Activated CD4-positive, alpha-beta T cell treated with anti-CD3 and anti-CD28 coated beads for 48 hours (primary cell): ENCODE measurements at regions not wholly inside any gene's neighbourhood (a gene's known extent, or its start where the extent isn't known, plus 50 kb on each side); places are given as distances from the start of the nearest gene placed in this dataset.

ENCODE experiments used
- DNase-seq: peaks from one replicate; pipeline ENCODE4 v3.0.0-alpha.2; 2020

DNA sequence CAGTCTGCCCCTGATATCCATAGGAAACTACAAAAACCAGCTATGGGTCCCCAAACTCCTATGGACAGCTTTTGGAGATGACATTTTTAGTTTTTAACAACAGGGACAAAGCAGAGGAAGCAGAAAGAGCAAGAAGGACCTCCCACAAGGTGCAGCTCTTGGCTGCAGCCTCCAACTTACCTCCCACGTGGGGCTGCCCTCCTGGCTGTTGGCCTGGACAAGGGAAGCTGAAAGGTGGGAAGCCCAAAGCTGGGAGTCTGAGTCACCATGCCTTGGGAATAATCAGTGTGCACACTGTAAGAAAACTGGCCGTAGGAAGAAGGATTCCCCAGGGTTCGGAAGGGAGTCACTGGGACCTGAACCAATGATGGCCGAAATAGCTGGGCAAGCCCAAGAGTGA lies 51.8 kb upstream of the PAX1 start:
- DNase-seq = no peak

DNA sequence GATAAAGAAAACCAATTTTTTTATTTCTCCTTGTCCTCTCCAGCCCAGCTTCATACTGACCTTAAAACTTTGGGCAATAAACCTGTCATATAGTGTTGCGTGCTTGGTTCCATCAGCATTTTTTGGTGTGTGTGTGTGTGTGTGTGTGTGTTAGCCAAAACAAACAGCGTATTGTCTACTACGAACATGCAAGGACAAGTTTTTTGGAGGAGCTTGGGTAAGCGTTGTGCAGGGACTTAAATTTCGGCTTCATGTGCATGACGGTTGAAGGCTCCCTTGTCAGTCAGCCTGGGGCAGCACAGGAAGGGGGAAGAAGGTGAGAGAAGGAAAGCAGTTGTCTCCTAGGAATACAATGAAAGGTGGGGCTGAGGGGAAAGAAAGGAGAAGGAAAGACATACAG lies 62.0 kb upstream of the PAX1 start:
- no peak for DNase-seq

DNA sequence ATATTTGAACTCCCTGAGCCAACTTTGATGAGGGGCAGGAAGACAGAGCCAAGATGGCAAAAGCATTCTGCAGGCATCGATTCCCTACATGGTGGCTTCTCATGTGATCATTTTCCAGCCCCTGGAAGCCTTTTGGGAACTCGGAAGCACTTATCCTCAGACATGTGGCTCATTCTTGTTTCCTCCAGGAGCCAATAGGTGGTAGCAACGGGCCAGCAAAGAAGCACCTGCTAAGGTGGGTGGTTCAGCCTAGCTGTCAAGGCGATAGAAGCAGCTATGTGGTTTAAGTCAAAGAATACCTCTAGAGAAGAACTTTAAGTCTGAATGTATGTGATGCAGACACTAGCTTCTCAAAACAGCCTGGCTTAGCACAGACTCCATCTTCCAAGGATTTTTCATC lies 64.9 kb upstream of the PAX1 start:
- no peak for DNase-seq

DNA sequence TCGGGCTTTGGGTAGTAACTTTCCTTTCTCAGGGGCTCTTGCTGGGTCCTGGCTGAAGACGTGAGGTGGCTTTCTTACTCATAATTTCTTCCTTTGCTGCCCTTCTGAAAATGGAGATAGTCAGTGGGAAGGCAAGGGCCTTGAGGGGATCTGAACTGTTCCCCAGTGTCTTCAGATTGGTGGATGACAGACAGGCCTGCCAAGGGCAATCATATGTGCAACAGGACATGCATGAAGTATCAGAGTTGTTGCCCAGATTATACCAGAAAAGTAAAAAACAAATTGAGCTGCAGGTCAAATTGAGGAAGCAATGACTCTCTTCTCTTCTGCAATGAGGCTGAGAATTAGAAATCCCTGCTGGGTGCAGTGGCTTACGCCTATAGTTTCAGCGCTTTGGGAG lies 71.6 kb upstream of the PAX1 start:
- DNase-seq = no peak

DNA sequence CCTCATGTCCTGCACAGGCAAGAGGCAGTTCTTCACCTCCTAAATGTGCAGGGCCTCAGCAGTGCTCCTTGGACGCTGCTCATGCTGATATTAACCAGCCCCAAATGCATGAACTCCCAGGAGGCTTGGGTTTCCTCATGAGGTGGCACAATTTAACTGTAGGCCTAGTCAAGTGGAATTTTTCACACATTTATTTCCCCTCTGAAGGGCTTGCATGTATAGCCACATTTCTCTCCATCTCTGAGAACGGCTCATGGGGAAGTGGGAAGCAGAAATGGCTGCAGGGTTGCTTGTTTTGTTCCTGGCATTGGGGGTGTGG lies 72.8 kb upstream of the PAX1 start:
- DNase-seq = no peak

DNA sequence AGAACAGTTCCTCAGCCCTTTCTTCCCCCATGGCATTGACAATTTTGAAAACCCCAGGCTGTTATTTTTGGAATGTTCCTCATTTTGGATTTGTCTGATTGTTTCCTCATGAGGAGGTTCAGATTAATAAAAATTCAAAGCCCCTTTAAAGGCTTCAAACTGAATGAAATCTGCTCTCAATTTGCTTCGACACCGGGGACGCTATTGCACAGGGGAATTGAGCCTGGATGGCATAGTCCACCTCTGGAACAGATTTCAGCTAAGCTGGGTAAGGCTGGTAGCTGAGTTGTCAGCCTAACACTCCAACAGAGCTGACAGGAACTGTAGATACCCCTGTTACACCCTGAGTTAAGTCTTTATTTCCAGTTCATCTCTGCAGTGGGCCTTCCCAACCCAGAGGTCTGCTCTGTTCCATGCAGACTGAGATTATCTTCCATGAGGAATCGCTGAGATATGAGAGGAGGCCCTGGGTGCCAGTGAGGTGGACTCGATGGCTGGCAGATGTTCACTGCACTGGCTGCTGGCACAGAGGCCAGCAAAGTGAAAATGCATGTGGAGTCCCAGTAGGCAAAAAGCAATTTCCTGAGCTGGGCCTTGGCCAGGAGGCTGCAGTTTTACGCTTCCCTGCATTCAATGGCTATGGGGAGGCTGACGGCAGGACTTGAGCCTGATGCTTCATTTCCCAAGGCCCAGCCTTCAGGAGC lies 73.3 kb upstream of the PAX1 start:
- DNase-seq = no peak

DNA sequence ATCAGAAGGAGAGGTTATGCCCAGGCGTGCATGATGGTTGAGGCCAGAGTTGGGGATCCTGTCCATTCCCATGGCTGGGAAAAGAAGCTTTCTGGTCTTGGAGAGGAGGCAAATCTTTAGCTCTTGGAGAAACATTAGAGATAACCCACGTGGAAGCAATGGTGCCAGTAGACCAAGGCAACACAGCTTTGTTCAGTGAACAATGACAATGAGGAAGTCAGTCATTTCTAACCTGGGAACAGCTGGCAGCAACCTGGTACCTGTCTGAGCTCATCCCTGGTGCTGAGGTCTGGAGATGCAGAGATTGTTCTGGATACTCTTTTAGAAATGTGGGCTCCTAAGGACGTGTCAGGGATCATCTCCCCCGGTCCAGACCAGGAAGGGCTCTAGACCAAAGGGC lies 76.7 kb upstream of the PAX1 start:
- DNase-seq = no peak

DNA sequence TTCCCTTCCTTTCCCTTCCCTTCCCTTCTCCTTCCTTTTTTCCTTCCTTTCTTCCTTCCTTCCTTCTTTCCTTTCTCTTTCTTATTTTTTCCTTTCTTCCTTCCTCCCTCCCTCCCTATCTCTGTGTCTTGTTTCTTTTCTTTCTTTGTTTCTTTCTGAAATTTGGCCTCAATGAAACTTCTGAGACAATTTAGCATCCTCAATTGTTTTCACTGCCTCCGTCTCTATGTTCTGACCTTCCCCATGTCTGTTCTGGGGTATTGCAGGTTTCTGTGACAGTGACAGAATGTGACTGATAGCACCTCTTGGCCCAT lies 81.7 kb upstream of the PAX1 start:
- DNase-seq = no peak

DNA sequence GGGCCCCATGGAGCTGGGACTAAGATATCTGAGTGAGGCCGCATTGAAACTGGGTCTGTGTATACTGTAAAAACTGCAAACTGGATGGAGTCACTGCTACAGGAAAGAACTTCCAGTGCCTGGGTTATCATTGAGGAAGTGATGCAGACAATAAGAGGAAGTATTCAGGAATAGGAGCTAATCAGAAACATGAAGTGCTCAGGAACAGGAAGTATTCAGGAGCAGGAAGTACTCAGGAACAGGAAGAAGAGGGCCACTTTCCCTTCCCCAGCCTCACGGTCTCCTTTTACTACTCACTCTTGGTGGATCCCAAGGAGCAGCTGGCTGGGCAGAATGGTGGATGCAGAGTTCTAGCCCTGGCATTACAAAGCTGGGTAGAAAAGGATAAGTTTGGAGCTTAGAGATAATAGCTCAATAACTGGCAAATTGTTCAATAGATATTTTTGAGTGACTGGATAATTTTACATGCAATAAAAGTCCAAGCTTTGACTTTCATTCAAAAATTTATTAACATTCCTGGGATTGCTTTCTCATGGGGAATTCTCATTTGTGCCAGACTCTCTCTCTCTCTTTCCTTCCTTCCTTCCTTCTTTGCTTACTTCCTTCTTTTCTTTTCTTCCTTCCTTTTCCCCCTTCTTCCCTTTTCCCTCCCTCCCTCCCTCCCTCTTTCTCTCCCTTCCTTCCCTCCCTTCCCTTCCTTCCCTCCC lies 82.2 kb upstream of the PAX1 start:
- DNase-seq = no peak

DNA sequence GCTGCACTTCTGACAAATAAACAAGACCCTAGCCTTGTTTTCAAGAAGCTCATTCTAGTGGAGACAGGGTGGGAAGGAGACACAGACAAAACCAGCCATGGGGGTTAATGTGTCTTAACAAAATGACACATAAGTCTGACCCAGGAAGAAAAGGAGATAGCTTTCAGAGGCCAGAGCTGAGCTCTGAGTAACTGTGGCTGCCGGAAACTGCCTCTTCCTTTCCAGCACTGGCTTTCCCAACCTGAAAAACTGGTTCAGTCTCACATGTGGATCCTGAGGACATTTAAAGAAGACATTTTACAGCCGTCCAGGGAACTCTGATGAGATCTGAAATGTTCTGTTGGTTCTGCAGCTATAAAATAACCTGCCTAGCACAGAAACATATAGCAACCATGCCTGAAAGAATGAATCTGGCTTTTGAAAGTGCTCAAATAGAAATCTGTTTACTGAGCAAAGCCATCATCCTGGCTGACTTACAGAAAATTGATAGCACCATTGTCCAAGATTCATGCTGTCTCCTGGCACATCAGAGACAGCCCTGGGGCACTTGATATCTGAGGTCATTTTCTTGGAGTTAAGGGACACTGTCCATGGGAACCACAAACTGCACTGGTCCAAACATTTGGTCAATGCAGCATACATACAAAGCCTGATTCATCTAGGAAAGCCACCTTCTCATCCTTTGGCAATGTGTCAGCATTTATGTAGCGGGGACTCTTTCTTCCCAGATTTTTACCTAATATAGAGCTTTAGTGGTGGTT lies 83.2 kb upstream of the PAX1 start:
- DNase-seq = no peak

DNA sequence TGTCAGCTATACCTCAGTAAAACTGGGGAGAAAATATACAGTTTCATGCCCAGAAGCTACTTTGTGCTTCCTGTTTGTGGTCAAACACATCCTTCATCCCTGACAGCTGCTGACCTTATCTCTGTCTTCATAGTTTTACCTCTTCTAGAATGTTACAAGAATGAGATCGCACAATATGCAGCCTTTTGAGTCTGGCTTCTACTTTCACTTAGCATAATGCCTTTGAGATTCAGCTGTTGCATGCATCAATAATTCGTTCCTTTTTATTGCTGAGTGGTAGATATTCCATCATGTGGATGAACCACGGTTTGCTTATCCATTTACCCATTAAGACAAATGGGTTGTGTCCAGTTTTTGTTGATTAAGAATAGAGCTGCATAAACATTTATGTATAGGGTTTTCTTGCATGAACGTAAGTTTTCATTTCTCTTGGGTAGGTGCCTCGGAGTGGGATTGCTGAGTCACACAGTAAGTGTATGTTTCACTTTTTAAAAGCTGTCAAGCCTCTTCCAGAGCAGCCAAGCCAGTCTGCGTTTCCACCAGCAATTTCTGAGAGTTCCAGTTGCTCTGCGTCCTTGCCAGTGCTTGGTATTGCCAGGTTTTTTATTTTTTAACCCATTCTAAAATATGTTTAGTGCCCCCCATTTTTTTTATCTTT lies 86.6 kb upstream of the PAX1 start:
- DNase-seq = no peak

DNA sequence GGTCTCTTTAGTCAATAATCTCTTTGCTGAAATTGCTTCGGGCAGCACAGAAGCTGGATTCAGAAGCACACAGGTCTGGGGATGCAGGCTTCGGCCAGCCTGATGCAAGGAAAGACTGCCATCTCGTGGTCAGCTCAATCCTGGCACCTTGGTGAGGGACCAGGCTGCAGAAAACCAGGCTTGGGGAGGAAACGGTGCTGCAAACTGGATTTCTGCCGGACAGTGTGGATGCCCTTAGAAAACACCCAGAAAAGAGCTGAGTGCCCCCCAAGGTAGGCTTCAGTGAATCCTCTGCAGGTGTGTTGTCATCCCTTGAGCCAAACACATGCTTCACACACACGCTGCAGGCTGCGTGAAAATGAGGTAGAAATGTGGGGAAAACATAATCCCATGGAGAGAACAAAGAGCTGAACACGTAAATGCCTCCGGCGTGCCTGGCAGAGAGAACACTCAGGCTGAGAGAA lies 89.8 kb upstream of the PAX1 start:
- peak; percentile 70 for DNase-seq

DNA sequence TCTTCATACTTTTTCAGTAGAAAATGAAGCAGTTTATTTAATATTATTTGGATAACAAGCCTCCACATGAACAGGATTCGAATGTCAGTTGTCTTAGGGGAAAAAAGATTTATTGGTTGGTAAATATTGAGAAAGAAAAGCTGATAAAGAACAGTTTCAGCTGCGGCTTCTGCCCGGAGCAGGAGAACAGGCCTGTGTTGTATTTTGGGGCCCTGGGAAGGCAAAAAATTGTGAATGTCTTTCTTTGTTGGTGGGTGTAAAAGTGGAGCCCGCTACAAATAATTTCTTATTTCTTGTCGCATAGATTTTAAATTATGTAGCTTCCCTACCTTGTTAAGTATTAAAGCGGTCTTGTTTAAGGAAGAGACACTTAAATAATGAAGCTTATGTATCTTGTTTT lies 90.5 kb upstream of the PAX1 start:
- DNase-seq = no peak

DNA sequence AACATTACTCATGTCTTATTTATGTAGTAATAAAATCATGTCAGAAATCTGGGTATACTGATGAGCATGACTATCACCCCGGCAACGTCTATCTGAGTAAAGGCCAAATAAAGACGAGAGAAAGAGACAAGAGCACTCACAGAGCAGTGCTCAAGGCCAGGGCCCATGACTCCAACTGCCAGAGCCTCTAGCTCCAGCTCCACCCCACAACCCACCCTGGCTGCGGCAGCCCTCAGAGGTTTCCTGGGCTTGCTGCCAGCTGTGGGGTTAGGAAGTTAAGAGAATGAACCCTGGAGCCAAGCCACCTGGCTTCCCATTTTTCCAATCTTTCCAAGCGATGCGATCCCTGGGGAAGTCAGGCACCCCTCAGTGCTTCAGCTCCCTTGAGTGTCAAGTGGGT lies 92.0 kb upstream of the PAX1 start:
- DNase-seq = no peak

DNA sequence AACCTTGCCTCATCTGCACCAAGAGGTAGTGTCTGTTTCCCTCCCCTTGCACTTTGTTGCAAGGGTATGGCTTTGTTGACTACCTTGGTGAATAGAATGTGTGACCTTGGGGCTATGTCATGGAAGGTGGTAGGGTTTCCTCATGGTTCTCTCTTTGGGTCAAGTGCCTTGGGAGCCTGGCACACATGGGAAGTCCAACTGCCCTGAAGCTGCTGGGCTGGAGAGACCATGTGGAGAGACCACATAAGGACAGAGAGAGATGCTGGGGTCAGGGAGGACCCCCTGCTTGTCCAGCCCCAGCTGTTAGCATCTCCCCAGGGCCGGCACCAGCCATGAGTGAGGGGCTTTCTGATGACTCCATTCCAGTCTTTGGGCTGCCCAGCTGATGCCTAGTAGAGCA lies 95.5 kb upstream of the PAX1 start:
- DNase-seq = no peak

DNA sequence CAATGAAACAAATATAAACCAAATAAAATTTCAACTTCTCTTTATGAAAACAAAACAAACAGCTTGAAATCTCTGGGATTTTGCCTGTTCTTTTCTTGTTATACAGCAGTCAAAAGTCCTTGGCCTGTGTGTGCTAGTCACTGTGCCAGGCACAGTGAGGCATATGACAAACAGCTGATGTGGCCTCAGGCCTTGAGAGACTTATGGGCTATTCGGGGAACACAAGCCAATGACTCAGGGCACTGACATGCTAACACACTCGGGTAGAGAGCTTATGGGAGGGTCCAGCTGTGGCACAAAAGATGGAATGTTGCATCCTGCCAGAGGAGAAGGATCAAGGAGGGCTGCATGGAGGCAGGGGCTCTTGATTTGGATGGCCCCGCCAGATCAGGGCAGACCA lies 95.4 kb upstream of the NKX2-2 start:
- no peak for DNase-seq

DNA sequence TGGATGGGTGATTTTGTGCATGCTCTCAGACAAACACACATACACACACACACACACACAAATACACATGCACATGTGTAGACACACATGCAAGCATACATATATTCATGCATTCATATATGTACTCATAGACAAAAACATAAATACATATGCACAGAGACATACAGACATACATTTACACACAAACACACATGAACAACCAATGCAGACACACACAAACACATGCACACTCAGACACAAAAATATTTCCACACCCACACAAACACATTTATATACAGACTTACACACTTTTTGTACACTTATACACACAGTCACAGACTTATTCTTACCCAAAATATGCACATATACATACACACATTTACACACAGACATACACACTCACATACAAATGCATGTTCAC lies 94.9 kb upstream of the NKX2-2 start:
- DNase-seq = no peak

DNA sequence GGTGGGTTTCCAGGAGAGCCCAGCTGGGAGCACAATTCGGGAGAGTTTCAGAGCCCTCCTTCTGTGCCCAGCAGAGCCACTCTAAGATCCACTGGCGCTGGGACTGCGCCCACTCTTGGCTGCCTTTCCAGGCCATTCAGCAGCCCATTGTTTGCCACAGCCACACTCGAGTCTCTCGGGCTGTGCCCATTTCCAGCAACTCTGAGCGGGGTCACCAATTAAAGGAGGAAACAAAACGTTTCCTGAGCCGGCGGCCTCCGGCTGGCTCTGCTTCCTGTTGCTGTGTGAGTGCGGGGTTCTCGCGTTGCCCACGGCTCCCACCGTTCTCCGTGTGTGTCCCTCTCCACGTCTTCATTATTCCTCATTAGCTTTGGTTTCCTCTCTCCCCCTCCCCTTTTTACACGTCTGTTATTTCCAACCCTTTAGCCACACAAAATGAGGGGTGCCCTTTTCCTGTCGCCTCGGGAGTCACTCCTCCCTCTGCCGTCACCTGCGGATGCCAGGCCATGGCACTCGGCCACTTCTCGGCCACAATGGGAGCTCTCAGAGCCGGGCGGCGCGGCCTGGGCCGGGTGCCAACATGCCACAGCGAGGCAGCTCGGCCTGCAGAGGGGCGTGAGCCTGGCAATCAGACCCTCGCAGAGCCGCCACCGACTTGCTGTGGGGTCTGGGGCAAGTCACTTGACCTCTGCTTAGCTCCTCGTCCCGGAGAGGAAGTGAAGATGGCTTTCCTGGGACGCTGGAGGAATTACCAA lies 94.3 kb upstream of the NKX2-2 start:
- DNase-seq = no peak

DNA sequence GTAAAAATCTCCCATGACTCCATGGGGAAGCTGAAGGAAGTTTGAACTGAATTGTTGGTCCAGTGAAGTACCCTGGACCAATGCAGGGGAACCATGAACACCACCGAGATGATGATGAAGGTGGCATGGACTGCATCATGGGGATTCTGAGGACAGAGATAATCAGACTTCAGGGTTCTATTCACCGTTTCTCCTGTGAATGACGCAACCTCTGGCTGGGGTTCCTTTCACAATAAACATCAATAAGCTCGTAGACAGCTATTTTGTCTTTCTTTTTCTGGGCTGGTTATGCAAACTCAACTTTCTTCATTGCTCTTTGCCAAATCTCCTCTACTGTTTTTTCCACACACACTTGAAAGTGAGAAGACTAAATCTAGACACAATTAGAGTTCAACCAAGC lies 87.9 kb upstream of the NKX2-2 start:
- no peak for DNase-seq

DNA sequence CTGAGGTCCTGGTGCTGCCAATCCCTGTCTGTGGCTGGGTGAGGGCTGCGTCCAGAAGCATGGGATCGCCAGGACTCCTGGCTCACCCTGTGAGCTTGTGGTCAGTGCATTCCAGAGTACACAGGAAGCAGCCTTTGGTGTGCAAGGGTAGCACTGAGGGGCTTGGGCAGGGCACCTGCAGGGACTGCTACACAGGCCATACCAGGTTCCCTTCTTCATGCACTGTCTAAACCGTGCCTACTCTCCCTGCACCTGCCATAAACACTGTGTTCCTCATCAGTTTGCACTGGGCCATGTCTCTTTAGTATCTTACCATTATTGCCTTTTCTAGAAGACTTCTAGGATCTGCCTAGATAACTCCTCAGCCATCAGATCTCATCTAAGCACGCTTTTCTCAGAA lies 72.8 kb upstream of the NKX2-2 start:
- no peak for DNase-seq

DNA sequence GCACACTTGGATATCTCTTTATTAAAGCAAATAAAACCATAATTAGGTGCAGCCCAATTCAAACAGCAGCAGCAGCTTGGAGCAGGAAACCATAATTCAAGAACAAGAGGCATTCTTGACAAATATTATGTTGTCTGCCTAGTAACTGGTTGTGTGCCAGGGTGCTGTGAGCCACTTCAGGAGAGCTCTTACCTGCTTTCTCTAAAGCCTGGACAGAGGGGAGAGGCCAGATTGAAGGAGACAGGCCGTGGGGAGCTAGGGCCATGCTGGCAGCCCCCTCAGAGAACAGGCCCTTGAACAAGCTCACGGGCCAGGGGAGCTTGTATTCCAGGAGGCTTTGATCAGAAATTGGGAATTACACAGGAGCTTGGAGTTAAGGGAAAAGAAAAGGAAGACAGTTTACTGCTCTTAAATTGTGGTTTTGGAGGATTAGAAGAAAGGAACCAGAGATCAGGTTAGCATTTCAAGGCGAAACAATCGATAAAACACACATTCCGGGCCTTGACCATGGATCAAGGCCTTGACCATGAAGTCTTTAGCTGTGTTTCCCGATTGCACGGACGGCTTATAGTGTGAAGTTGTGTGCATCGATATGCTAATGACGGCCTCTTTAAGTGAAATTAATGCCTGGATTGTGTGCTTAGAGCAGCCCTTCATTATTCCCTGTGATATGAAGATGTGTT lies 69.8 kb upstream of the NKX2-2 start:
- no peak for DNase-seq

DNA sequence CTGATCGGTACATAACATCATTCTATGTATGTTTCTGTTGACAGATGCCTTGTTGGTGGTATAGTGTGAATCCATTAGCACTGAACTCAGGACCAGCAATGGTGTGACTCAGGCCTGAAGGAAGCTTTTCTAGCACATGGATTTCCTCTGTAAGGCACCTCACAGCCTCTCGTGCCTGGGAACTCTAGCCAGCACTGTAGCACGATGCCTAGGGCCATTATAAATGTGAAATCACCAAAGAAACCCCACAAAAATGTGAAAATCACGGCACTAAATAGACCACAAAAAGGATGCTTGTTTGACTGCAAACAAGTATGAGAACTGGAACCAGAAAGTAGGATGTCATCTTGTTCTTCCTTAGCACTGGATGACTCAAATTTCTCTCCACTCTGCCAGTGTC lies 63.7 kb upstream of the NKX2-2 start:
- no peak for DNase-seq
